HL-60 (cell line): ENCODE measurements at regions not wholly inside any gene's neighbourhood (a gene's known extent, or its start where the extent isn't known, plus 50 kb on each side); places are given as distances from the start of the nearest gene placed in this dataset.

Experiments
- CTCF ChIP-seq: IDR thresholded peaks from one replicate; pipeline ENCODE4 v1.5.1; 2011; ENCODE audit warnings: low read length, control low read depth, inconsistent platforms; ENCODE audit not compliant: insufficient read depth
- GABPA ChIP-seq: IDR thresholded peaks from 2 replicates; pipeline ENCODE4 v1.6.1; 2012; ENCODE audit warnings: low read depth
- POLR2AphosphoS5 ChIP-seq: IDR thresholded peaks from 2 replicates; pipeline ENCODE4 v1.6.1; 2012; ENCODE audit warnings: low read depth
- REST ChIP-seq: IDR thresholded peaks from 2 replicates; pipeline ENCODE4 v1.6.1; 2012; ENCODE audit warnings: low read depth; ENCODE audit not compliant: insufficient replicate concordance

DNA sequence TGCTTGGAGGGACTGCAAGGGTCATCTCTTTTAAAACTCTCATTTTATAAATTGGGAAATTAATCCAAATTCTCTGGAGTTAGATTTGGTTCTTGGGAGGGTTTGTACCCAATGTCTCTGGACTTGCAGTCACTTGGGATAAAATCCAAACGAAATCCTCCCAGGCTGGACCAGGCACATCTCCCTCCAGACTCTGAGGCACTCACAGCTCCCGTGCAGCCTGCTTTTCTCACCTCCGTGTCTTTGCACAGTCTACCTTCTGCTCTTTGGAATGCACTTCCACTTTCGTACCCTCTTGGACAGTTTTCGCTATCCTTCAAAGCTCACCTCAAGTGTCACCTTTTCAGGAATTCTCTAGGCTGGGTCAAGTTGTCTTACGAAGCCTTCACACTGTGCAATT lies 166.3 kb downstream of the MYCN start:
- TF ChIP-seq POLR2AphosphoS5 (no peak), GABPA (no peak), CTCF (no peak), REST (no peak)
